HG03139 (cell line): ENCODE measurements at regions not wholly inside any gene's neighbourhood (a gene's known extent, or its start where the extent isn't known, plus 50 kb on each side); places are given as distances from the start of the nearest gene placed in this dataset.
"Not testable (repeated sequence)": the region's sequence is repeated elsewhere in the genome, so short reads cannot be mapped to it uniquely, and the experiment has no call there.

Source experiments
- ATAC-seq: cut with Tn5 transposase; IDR thresholded peaks from one replicate; pipeline ENCODE4 v1.9.1; 2021; ENCODE audit not compliant: unreplicated experiment

DNA sequence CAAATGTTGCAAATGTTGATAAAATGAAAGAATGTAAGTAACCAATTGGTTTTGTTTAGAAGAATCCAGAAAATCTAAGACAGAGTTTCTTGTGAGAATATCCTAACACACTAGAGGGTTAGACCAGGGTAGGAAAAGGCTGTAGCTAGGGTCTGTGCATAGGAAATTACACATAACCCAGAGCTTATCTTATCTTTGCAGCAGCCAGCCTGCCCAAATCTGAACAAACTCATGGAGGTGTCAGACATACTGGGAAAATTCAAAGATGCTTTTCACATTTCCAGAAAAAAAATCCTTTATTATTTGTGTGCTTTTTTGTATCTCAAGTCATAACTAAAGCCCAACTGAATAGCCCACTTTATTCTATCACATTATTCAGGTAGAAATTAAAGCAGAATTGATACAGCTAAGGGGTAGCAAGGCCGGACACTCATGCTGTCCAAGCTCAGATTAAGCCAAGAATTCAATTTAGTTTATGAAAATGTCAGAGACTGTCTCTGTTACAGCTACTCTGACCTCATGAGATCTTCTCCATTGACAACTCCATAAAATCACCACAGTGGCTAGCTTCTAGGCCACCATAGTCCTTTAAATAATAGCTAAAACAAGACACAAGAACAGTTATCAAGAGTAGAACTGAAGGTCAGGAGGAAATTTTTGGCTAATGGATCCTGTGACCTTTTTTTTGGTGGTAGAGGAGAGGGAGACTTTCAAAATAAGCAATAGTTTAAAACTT lies 169.6 kb upstream of the RASSF8 start:
- ATAC-seq, result no peak

GRCh38 chr12:25789541-25789944 lies 168.9 kb upstream of the RASSF8 start:
- ATAC-seq, result no peak

DNA sequence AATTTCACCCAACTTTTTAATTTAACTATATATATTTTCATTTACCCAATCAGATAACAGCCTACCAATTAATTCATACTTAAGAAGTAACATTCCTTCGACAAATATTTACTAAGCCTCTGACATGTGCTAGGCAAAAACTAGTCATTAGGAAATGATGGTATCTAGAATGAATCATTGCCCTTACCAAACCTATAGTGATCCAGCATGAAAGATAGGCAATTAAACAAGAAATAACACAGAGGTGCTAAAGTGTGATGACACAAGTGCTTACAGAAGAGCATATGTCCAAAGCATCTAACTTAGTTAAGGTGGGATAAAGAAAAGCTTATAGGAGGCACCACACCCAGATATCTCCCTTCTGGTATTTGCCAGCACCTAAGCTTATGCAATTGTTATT lies 166.5 kb upstream of the RASSF8 start:
- ATAC-seq, result no peak

GRCh38 chr12:25793196-25793595 lies 165.3 kb upstream of the RASSF8 start:
- no peak for ATAC-seq

DNA sequence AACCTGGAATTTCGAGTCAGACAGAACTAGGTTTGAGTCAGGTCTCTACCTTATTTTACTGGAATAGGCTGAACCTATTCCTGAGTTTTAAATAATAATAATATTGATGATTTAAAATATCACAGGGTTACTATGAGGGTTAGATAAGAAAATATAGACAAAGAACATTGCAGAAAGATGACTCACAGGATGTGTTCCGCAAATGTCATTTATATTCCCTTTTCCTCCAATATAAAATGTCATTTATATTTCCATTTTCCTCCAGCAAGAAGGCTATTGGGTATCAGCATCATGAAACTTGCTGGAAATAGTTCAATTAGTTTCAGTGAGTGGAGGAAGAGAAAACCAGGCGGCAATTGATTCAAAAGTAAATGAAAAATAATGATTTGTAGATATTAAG lies 163.9 kb upstream of the RASSF8 start:
- ATAC-seq, result no peak

- ATAC-seq, result no peak
Measured at GRCh38 chr12:25796523-25797000, 161.9 kb upstream of the RASSF8 start.

DNA sequence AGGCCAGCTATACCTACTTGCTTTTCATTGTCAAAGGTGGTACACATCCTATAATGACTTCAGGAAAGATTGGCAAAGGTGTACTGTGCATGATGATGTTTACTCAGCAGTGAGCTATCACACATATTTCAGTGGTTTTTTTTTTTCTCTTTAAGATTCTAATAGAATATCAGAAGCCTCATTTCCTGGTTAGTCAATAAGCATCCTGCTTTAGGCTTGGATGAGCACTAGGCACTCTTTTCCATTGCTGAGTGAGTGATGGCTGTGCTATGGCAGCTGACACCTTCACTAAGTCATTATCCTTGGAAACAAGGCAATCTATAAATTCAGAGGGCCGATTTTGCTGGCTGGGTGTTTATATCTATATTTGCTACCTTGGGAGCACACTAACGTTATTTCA lies 161.1 kb upstream of the RASSF8 start:
- ATAC-seq, result no peak

GRCh38 chr12:25797949-25798348 lies 160.5 kb upstream of the RASSF8 start:
- no peak for ATAC-seq

GRCh38 chr12:25800101-25800500 lies 158.4 kb upstream of the RASSF8 start:
- ATAC-seq, result no peak

DNA sequence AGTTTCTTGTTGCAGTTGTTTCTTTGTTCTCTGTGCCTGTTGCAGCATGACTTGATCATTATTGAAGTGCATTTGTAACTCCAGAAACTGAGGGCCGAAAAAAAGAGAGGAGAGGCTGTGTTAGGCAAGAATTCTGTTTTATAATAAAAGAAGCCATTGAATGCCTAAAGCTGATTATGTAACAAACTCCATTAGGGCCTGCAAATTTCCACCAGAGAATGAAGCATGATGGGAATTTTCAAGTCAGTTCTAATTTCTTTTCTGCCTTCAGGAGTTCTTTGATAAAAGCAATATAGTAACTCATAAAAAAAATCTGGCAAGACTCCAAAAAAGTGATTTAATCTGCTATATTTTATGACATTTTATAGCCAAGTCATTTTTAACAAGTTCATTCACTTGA lies 156.7 kb upstream of the RASSF8 start:
- no peak for ATAC-seq

GRCh38 chr12:25802143-25802542 lies 156.3 kb upstream of the RASSF8 start:
- ATAC-seq, result no peak

DNA sequence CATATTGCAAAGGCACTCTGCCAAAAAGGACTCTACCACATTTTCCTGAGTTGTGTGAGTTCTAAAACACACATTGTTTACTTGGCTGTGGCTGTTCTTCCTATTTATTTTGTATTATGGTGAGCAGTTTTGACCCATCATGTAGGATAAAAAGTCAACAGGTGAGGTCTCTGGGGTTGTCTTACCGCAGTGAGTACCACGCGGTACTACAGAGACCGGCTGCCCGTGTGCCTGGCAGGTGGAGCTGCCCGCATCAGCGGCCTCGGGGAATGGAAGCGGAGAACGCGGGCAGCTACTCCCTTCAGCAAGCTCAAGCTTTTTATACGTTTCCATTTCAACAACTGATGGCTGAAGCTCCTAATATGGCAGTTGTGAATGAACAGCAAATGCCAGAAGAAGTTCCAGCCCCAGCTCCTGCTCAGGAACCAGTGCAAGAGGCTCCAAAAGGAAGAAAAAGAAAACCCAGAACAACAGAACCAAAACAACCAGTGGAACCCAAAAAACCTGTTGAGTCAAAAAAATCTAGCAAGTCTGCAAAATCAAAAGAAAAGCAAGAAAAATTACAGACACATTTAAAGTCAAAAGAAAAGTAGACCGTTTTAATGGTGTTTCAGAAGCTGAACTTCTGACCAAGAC lies 155.3 kb upstream of the RASSF8 start:
- ATAC-seq, result not testable (repeated sequence)

DNA sequence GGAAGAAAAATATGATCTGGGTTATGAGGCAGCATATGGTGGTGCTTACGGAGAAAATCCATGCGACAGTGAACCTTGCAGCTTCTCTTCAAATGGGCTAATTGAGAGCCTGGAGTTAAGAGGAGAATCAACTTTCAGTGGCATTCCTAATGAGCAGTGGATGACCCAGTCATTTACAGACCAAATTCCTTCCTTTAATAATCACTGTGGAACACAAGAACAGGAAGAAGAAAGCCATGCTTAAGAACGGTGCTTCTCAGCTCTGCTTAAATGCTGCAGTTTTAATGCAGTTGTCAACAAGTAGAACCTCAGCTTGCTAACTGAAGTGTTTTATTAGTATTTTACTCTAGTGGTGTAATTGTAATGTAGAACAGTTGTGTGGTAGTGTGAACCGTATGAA lies 154.2 kb upstream of the RASSF8 start:
- not testable (repeated sequence) for ATAC-seq

DNA sequence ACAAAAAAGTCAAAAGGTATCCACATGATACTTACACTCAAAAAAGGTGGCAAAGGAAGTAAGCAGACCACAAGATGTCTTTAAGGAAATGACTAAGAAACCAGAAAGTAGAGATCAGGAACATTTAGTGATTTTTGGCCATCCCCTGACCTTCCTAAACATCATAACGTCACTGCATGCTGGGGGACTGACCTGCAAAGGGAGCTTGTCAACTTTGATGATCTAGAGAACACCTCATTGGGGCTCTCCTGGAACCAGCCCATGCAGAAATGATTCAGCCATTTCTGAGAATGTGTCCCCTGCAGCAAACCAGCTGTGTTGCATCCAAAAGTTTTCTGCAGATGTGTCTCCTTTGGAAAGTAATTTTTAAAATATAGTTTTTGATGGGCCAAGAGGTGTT lies 152.2 kb upstream of the RASSF8 start:
- no peak for ATAC-seq

DNA sequence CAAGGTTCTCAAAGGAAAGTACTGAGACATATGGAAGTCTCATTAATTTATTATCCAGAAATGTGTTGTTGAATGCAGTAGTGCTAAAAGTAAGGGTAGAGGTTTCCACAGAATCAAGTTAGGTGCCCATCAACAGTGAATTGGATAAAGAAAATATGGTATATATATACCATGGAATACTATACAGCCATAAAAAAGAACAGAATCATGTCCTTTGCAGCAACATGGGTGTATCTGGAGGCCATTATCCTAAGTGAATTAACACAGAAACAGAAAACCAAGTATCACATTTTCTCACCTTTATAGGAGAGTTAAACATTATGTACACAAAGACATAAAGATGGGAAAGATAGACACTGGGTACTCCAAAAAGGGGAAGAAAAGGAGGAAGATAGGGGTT lies 149.9 kb upstream of the RASSF8 start:
- ATAC-seq, result no peak

GRCh38 chr12:25810683-25811082 lies 147.8 kb upstream of the RASSF8 start:
- no peak for ATAC-seq

- no peak for ATAC-seq
Measured at GRCh38 chr12:25811656-25812126, 146.8 kb upstream of the RASSF8 start.

- no peak for ATAC-seq
Measured at GRCh38 chr12:25812295-25812694, 146.2 kb upstream of the RASSF8 start.

DNA sequence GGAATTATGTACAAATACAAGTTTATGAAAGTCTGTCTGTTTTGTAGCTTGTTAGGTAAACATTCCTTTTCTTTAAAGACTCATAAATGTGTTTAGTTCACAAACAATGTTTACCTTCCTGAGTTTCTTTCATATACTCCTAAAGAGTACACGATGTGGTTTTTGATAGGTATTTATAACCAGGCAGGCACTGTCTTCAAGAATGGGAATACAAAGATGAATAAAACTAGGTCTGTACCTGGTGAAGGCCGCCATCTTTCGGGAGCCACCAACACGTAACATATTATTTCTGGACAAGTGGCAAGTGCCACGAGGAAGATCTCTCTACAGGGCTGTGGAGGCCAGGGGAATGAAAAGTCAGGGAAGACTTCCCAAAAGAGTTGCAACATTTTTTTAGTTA lies 144.6 kb upstream of the RASSF8 start:
- ATAC-seq, result no peak

GRCh38 chr12:25816637-25817036 lies 141.8 kb upstream of the RASSF8 start:
- ATAC-seq, result no peak

- no peak for ATAC-seq
Measured at GRCh38 chr12:25817166-25817565, 141.3 kb upstream of the RASSF8 start.

DNA sequence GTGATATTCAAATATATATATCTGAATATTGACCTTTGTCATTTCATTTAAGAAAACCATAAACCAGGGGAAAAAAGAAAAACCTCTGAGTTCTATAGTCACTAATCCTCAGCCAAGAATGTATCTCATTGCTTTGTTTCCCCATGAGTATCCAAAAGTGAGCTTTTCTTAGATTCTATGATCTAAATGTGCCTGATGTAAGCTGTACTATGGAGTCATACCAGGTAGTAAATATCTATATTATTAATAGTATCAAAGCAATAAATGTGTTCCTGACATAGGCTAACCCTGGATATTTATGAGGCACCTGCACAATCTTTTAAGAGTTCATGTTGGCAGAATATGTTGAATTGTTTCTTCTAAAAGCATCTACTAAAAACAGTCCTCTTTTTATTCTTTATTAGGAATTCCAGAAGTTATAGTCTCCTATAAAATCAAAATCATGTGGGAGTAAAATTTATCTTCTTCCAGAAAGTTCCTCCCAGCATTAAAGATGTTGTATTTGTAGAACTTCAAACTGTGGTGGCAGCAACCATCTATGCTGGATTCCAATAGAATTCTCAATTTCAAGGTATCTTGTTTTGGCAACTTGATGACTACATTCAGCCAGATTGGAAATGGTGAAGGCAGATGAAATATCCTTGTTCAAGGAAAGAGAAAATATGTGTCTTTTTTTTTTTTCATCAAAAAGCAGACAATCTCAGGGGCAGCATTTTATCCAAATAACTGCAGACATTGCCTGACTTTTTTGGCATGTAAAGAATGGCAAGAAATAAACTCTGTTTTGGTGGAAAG lies 139.7 kb upstream of the RASSF8 start:
- ATAC-seq, result no peak
